Gastroesophageal sphincter (tissue), 4 donors: ENCODE measurements at regions not wholly inside any gene's neighbourhood (a gene's known extent, or its start where the extent isn't known, plus 50 kb on each side); places are given as distances from the start of the nearest gene placed in this dataset.
"Not testable (repeated sequence)": the region's sequence is repeated elsewhere in the genome, so short reads cannot be mapped to it uniquely, and the experiment has no call there.

Source experiments
- ATAC-seq: fragments of 150-250 bp; one replicate; pipeline ENCODE4 v1.9.1; 2016; ENCODE audit warnings: mild to moderate bottlenecking, moderate library complexity
- H3K27ac ChIP-seq, 4 donors: fragments of 200-600 bp; sonication (generic) in 3 of 4; 1 replicate in 3 of 4; 2 replicates in 1 of 4; pipeline ENCODE4 v1.5.1; 2016 to 2019
- H3K27me3 ChIP-seq: fragments of 200-600 bp; sonication (generic); one replicate; pipeline ENCODE4 v1.5.1; 2019
- H3K36me3 ChIP-seq, 2 donors: fragments of 200-600 bp; sonication (generic); one replicate each; pipeline ENCODE4 v1.5.1; 2019; ENCODE audit warnings: control low read depth in 1 of 2
- H3K4me1 ChIP-seq, 3 donors: fragments of 200-600 bp; sonication (generic); 1 replicate in 2 of 3; 2 replicates in 1 of 3; pipeline ENCODE4 v1.5.1; 2016 to 2019; ENCODE audit warnings: control low read depth in 2 of 3
- H3K4me3 ChIP-seq, 2 donors: fragments of 200-600 bp; sonication (generic); one replicate each; pipeline ENCODE4 v1.5.1; 2019; ENCODE audit warnings: mild to moderate bottlenecking in 1 of 2, moderate library complexity in 1 of 2
- H3K9me3 ChIP-seq, 3 donors: fragments of 200-600 bp; sonication (generic); one replicate each; pipeline ENCODE4 v1.5.1; 2017 to 2019; ENCODE audit warnings: control low read depth in 2 of 3
- EP300 ChIP-seq: sonication (generic); formaldehyde crosslinking; IDR thresholded peaks from one replicate; pipeline ENCODE4 v1.6.1; 2017; ENCODE audit warnings: antibody characterized with exemption, mild to moderate bottlenecking
- POLR2A ChIP-seq, 2 donors: fragments of 450-650 bp; IDR thresholded peaks; one replicate each; pipeline ENCODE4 v1.6.1; 2017; ENCODE audit warnings: antibody characterized with exemption in 2 of 2, mild to moderate bottlenecking in 2 of 2, moderate library complexity in 1 of 2
- POLR2AphosphoS5 ChIP-seq: sonication (generic); formaldehyde crosslinking; IDR thresholded peaks from one replicate; pipeline ENCODE4 v1.6.1; 2017; ENCODE audit warnings: antibody characterized with exemption
- WGBS, 2 donors: methylation state at CpG; one replicate each; pipeline ENCODE4 v1.1.5; 2018; ENCODE audit warnings: low coverage in 1 of 2; 5-methylcytosine and 5-hydroxymethylcytosine counted together
- TF ChIP-seq, protein P1 (sequence below), 4 experiments: fragments of 200-600 bp in 2 of 4; fragments of 450-650 bp in 2 of 4; sonication (generic) in 1 of 4; IDR thresholded peaks; one replicate each; pipeline ENCODE4 v1.5.1; 2017 to 2019; ENCODE audit warnings: antibody characterized with exemption in 4 of 4, mild to moderate bottlenecking in 2 of 4, moderate library complexity in 2 of 4

DNA sequence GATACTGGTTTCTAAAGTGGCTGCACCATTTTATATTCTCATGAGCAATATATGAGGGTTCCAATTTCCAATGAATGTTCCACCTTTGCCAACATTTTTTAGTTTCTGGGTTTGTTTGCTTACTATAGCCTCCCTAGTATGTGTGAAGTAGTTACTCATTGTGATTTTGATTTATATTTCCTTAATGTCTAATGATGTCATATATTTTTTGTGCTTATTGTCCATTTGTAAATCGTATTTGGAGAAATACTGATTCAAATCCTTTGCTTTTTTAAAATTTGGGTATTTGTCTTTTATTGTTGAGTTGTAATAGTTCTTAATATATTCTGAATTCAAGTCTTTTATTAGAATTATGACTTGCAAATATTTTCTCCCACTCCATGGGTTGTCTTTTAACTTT, 161.0 kb upstream of the C11orf58 start:
- H3K27me3 ChIP-seq, result no peaks in the 10 kb centered on the region
- H3K4me3 ChIP-seq, result no peak overlapping the region
- 78 to 88% methylated on average over 1 of the region's 1 CpG for WGBS, 2 donors
- no peaks in the 10 kb centered on the region for H3K4me1 ChIP-seq
- no peaks in the 10 kb centered on the region for H3K9me3 ChIP-seq
- no peaks in the 10 kb centered on the region for H3K36me3 ChIP-seq
- no peak for TF ChIP-seq POLR2AphosphoS5
- no peak for TF ChIP-seq EP300
- TF ChIP-seq POLR2A (IDR thresholded peaks at IDR 0.05), result no peak
- TF ChIP-seq, protein P1, sequence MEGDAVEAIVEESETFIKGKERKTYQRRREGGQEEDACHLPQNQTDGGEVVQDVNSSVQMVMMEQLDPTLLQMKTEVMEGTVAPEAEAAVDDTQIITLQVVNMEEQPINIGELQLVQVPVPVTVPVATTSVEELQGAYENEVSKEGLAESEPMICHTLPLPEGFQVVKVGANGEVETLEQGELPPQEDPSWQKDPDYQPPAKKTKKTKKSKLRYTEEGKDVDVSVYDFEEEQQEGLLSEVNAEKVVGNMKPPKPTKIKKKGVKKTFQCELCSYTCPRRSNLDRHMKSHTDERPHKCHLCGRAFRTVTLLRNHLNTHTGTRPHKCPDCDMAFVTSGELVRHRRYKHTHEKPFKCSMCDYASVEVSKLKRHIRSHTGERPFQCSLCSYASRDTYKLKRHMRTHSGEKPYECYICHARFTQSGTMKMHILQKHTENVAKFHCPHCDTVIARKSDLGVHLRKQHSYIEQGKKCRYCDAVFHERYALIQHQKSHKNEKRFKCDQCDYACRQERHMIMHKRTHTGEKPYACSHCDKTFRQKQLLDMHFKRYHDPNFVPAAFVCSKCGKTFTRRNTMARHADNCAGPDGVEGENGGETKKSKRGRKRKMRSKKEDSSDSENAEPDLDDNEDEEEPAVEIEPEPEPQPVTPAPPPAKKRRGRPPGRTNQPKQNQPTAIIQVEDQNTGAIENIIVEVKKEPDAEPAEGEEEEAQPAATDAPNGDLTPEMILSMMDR (IDR thresholded peaks at IDR 0.05), result no peak
- ATAC-seq, result no peak
- H3K27ac ChIP-seq, result no peak overlapping the region

DNA sequence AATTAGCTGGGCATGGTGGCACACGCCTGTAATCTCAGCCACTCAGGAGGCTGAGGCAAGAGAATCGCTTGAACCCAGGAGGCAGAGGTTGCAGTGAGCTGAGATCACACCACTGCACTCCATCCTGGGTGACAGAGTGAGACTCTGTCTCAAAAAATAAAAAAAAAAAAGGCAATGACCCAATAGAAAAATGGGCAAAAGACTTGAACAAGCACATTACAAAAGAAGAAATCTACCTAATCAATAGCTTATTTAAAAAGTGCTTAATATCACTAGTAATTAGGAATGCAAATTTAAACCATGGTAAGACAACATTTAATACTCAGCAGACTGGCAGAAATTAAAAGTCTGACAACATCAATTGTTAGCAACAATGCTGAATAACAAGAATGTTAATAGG, 163.6 kb upstream of the C11orf58 start:
- not testable (repeated sequence) for H3K27me3 ChIP-seq, H3K9me3 ChIP-seq, H3K27ac ChIP-seq, H3K36me3 ChIP-seq, ATAC-seq, H3K4me3 ChIP-seq, H3K4me1 ChIP-seq
- WGBS, 2 donors, result 60 to 92% methylated on average over 1 to 2 of the region's 2 CpGs

- H3K27me3 ChIP-seq, result no peaks in the 10 kb centered on the region
- no peak overlapping the region for H3K27ac ChIP-seq
- ATAC-seq, result no peak
- no peak for TF ChIP-seq EP300
- no peaks in the 10 kb centered on the region for H3K4me1 ChIP-seq
- H3K4me3 ChIP-seq, result no peak overlapping the region
- H3K36me3 ChIP-seq, result no peaks in the 10 kb centered on the region
- no peaks in the 10 kb centered on the region for H3K9me3 ChIP-seq
Observed at GRCh38 chr11:16572945-16573344, 165.5 kb upstream of the C11orf58 start.

GRCh38 chr11:16561150-16561549, 177.3 kb upstream of the C11orf58 start:
- no peaks in the 10 kb centered on the region for H3K4me1 ChIP-seq
- no peaks in the 10 kb centered on the region for H3K9me3 ChIP-seq
- H3K27me3 ChIP-seq, result no peaks in the 10 kb centered on the region
- no peak for ATAC-seq
- H3K27ac ChIP-seq, result no peak overlapping the region
- TF ChIP-seq, protein P1 (IDR thresholded peaks at IDR 0.05), result no peak
- TF ChIP-seq EP300, result no peak
- no peak for TF ChIP-seq POLR2AphosphoS5
- no peak for TF ChIP-seq POLR2A (IDR thresholded peaks at IDR 0.05)
- H3K36me3 ChIP-seq, result no peaks in the 10 kb centered on the region
- no peak overlapping the region for H3K4me3 ChIP-seq

DNA sequence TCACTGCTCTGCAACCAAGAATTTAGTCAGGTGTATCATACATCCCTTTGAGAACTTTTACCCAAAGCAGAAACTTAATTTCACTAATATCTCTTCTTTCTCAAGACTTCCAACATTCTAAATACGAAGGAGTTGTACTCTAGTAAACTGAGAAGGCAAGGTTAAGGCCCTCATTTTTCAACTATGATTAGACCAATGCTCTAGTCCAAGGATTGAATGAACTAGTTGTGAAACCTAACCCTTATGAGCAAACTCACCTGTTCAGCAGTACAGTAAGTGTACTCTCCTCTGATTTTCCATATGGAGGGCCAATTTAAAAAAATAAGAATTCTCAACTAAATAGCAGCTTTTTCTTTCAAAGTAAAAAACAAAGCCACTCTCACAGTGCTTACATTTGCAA, 180.0 kb upstream of the C11orf58 start:
- Histone ChIP-seq H3K4me3 (no peak overlapping the region), H3K27ac (no peak overlapping the region), H3K36me3 (no peaks in the 10 kb centered on the region), H3K27me3 (no peaks in the 10 kb centered on the region), H3K9me3 (no peaks in the 10 kb centered on the region), H3K4me1 (no peaks in the 10 kb centered on the region)
- no peak for TF ChIP-seq POLR2A (IDR thresholded peaks at IDR 0.05)
- TF ChIP-seq EP300, result no peak
- TF ChIP-seq POLR2AphosphoS5, result no peak
- TF ChIP-seq, protein P1 (IDR thresholded peaks at IDR 0.05), result no peak
- 55 to 60% methylated on average over 1 of the region's 1 CpG for WGBS, 2 donors
- no peak for ATAC-seq

DNA sequence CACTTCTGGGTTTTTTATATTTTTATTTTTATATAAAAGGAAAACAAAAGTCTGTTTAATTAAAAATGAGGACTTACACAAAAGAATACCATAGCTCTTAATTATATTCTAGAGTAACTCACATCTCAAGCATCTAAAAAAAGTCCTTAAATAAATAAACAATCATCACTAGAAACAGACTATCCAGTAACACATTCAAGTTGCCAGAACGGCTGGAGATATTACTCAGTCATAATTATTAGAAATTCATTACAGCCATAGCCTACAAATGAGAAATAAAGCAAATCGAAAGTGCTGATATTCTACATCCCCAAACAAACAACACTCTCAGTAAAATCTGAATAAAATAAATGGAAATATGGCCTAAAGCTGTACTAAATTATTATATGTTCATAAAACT, 182.5 kb upstream of the C11orf58 start:
- no peak for ATAC-seq
- H3K27ac ChIP-seq, result no peak overlapping the region
- WGBS, 2 donors, result 37 to 48% methylated on average over 2 of the region's 2 CpGs
- H3K36me3 ChIP-seq, result no peaks in the 10 kb centered on the region
- H3K4me1 ChIP-seq, result no peaks in the 10 kb centered on the region
- TF ChIP-seq POLR2A (IDR thresholded peaks at IDR 0.05), result no peak
- no peak for TF ChIP-seq POLR2AphosphoS5
- TF ChIP-seq, protein P1 (IDR thresholded peaks at IDR 0.05), result no peak
- no peak for TF ChIP-seq EP300
- no peaks in the 10 kb centered on the region for H3K27me3 ChIP-seq
- H3K9me3 ChIP-seq, result no peaks in the 10 kb centered on the region
- no peak overlapping the region for H3K4me3 ChIP-seq
